GM06990 (cell line): ENCODE measurements at regions not wholly inside any gene's neighbourhood (a gene's known extent, or its start where the extent isn't known, plus 50 kb on each side); places are given as distances from the start of the nearest gene placed in this dataset.

ENCODE experiments used
- DNase-seq: peaks from one replicate; pipeline ENCODE4 v3.0.0-alpha.2; 2011; ENCODE audit not compliant: insufficient read length; ENCODE audit errors: extremely low read depth
- H3K27me3 ChIP-seq: replicated peaks from 2 replicates; pipeline ENCODE4 v1.6.0; 2011; ENCODE audit warnings: low read length; ENCODE audit not compliant: control insufficient read depth, insufficient read depth
- H3K36me3 ChIP-seq: 2 replicates; pipeline ENCODE4 v1.5.1; 2011; ENCODE audit warnings: low read length; ENCODE audit not compliant: control insufficient read depth, insufficient read depth
- H3K4me3 ChIP-seq: replicated peaks from 2 replicates; pipeline ENCODE4 v1.5.1; 2011; ENCODE audit warnings: low read depth, mild to moderate bottlenecking, control low read depth, low read length
- CTCF ChIP-seq: IDR thresholded peaks from 2 replicates; pipeline ENCODE4 v1.5.1; 2011; ENCODE audit warnings: low read length, control low read depth, mild to moderate bottlenecking, inconsistent platforms; ENCODE audit not compliant: insufficient read depth, poor library complexity, severe bottlenecking

- no peak overlapping the region for H3K4me3 ChIP-seq
- no peaks in the 10 kb centered on the region for H3K36me3 ChIP-seq
- DNase-seq, result no peak
- no peaks in the 10 kb centered on the region for H3K27me3 ChIP-seq
- no peak for TF ChIP-seq CTCF
Observed at GRCh38 chr12:115666168-115666567, 611.3 kb downstream of the MED13L start.

GRCh38 chr12:115661112-115661511 lies 616.4 kb downstream of the MED13L start:
- Histone ChIP-seq H3K4me3 (no peak overlapping the region), H3K27me3 (no peaks in the 10 kb centered on the region), H3K36me3 (no peaks in the 10 kb centered on the region)
- no peak for DNase-seq
- TF ChIP-seq CTCF, result no peak

DNA sequence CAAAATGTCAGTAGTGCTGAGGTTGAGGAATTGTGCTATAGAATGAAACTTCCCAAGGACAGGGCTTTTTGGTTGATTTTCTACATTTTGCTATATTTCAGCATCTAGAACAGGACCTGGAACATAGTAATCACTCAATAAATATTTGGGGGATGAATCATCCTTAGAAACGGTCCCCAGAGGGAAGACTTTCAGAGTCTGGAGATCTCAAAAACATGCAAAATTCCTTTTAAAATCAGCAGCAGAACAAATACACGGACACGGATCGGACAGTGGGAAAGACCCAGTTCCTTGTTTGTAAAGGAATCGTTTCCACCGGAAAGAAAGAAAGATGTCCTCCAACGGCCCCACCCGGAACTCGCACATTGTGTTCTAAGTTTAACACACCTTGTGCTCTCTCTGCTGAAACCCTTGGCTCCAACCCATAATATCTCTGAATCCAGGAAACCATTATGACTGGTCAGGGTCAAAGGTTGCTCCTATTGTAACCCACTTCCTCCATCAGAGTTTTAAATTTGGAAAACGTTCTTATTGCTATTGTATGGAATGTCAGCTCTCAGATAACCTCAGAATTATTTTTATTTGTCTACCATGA lies 617.2 kb downstream of the MED13L start:
- TF ChIP-seq CTCF, result no peak
- H3K4me3 ChIP-seq, result no peak overlapping the region
- H3K27me3 ChIP-seq, result no peaks in the 10 kb centered on the region
- no peaks in the 10 kb centered on the region for H3K36me3 ChIP-seq
- no peak for DNase-seq

- Histone ChIP-seq H3K27me3 (no peaks in the 10 kb centered on the region), H3K4me3 (no peak overlapping the region), H3K36me3 (no peaks in the 10 kb centered on the region)
- no peak for DNase-seq
- no peak for TF ChIP-seq CTCF
Observed at GRCh38 chr12:115659422-115659821, 618.1 kb downstream of the MED13L start.

DNA sequence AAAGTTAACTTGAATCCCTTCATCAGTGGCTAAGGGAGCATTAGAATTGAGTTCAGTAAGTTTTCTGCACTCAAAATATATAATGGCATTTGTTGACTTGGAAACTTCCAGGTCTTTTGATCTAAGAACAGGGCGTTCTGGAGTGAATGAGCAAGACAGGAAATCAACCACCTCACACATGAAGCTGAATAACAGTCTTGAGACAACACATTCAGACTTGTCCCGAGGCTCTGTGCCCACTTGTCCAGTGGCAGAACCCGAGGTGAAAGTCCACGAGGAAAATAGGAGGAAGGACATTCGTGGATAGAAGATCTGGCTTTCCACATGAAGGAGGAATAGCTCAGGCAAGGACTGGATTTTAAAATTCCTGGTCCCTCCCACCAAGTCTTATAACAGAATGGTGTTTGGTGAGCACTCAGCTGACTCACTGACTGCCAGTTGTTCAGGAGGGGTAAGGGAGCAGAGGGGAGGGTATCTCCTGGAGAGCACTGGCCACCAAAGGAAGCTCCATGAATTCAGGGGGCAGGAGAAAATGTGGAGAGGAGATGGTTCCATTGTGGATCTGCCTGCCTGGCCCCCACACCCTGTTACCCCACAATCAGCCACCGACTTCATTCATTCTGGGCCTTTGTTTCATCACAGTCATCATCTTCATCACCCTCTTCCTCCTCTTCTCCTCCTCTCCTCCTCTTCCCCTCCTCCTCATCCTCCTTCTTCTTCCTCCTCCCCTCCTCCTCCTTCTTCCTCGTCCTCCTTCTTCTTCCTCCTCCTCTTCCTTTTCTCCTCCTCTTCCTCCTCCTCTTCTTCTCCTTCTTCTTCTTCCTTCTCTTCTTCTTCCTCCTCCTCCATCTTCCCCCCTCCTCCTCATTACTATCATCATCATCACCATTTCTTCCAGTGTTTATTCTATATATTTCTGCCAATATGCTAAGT lies 620.1 kb downstream of the MED13L start:
- Histone ChIP-seq H3K4me3 (no peak overlapping the region), H3K36me3 (no peaks in the 10 kb centered on the region), H3K27me3 (no peaks in the 10 kb centered on the region)
- DNase-seq, result no peak
- TF ChIP-seq CTCF, result no peak
